ENCODE measurements at regions not wholly inside any gene's neighbourhood (a gene's known extent, or its start where the extent isn't known, plus 50 kb on each side); places are given as distances from the start of the nearest gene placed in this dataset.
A peak's percentile ranks its signal among the peaks of the same experiment; 100 is the strongest.

DNA sequence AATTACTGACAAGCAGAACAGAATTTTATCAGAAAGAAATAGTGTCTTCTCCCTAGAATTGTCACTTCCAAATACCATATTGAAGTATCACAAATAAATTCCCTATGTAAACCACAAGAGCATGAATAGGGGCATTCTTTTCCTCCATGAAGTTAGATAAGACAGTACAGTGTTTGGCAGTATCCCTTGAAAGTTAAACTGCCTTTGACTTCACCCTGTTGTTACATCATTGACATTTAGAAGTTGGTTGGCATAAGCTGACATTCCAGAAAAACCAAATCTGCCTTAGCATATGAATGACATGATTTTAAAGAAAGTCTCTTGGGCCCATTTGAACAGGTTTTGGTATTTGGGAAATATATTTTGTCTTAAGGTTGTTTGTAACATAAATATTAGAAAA is 50.2 kb upstream of the OSR1 start:
- H3K4me3 ChIP-seq, result no peak overlapping the region
- H3K9me3 ChIP-seq, result peaks cover 0 to 22% (median 8%) of the 10 kb centered on the region in 11 donors
- intact Hi-C loops (cut with DNase I), result no loop called here
- TF ChIP-seq, protein P1, sequence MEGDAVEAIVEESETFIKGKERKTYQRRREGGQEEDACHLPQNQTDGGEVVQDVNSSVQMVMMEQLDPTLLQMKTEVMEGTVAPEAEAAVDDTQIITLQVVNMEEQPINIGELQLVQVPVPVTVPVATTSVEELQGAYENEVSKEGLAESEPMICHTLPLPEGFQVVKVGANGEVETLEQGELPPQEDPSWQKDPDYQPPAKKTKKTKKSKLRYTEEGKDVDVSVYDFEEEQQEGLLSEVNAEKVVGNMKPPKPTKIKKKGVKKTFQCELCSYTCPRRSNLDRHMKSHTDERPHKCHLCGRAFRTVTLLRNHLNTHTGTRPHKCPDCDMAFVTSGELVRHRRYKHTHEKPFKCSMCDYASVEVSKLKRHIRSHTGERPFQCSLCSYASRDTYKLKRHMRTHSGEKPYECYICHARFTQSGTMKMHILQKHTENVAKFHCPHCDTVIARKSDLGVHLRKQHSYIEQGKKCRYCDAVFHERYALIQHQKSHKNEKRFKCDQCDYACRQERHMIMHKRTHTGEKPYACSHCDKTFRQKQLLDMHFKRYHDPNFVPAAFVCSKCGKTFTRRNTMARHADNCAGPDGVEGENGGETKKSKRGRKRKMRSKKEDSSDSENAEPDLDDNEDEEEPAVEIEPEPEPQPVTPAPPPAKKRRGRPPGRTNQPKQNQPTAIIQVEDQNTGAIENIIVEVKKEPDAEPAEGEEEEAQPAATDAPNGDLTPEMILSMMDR (IDR thresholded peaks at IDR 0.05), result no peak
- peak in 1 of 8 donors; percentile 35 for ATAC-seq
- DNase-seq, result no peak
- H3K27ac ChIP-seq, result peak overlapping the region in 2 of 10 donors; percentile 3 to 20
- H3K36me3 ChIP-seq, result no peaks in the 10 kb centered on the region
- no peaks in the 10 kb centered on the region for H3K27me3 ChIP-seq
- peaks cover 0 to 9% (median 0%) of the 10 kb centered on the region in 9 donors for H3K4me1 ChIP-seq
